H1 (cell line): ENCODE measurements at regions not wholly inside any gene's neighbourhood (a gene's known extent, or its start where the extent isn't known, plus 50 kb on each side); places are given as distances from the start of the nearest gene placed in this dataset.

Experiments
- CTCF ChIA-PET: fragments of 300-600 bp; sonication (Branson Sonifier 250); formaldehyde crosslinking; loops from one replicate; lab custom pipeline; 2021; ENCODE audit not compliant: partially characterized antibody; lab: Charles Lee
- POLR2A ChIA-PET: fragments of 300-600 bp; sonication (Branson Sonifier 250); formaldehyde crosslinking; loops from one replicate; lab custom pipeline; 2021; ENCODE audit warnings: inconsistent platforms; ENCODE audit not compliant: partially characterized antibody; lab: Charles Lee
- DNase-seq, 2 experiments: peaks; one replicate each; pipeline versions ENCODE4 v3.0.0 to v3.0.0-alpha.2; 2010 to 2022; ENCODE audit warnings: low spot score in 2 of 2, low read depth in 1 of 2, mixed read lengths in 1 of 2
- FAIRE-seq: peaks from 2 replicates; lab custom pipeline; 2011; peaks lifted over from hg19 to GRCh38; lab: Jason Lieb, UNC
- H2AFZ ChIP-seq: 2 replicates; pipeline ENCODE4 v1.8.1; 2012; ENCODE audit warnings: low read length, inconsistent platforms
- H2AK5ac ChIP-seq: 2 replicates; pipeline ENCODE4 v1.6.1; 2013; ENCODE audit warnings: low read depth, low read length
- H2BK120ac ChIP-seq: replicated peaks from 2 replicates; pipeline ENCODE3; 2013; ENCODE audit warnings: low read depth, low read length, inconsistent platforms
- H2BK12ac ChIP-seq: 2 replicates; pipeline ENCODE4 v1.6.1; 2013; ENCODE audit warnings: low read depth, low read length
- H2BK15ac ChIP-seq: 2 replicates; pipeline ENCODE4 v1.6.1; 2013; ENCODE audit warnings: low read length
- H2BK20ac ChIP-seq: 2 replicates; pipeline ENCODE4 v1.6.1; 2013; ENCODE audit warnings: low read length
- H2BK5ac ChIP-seq: 2 replicates; pipeline ENCODE4 v1.6.1; 2013; ENCODE audit warnings: low read depth, low read length
- H3K14ac ChIP-seq: 2 replicates; pipeline ENCODE4 v1.6.1; 2013; ENCODE audit warnings: inconsistent platforms; ENCODE audit not compliant: insufficient read length
- H3K18ac ChIP-seq: 2 replicates; pipeline ENCODE4 v1.6.1; 2013; ENCODE audit warnings: low read length; ENCODE audit errors: extremely low read depth
- H3K23ac ChIP-seq: 2 replicates; pipeline ENCODE4 v1.6.1; 2013; ENCODE audit warnings: inconsistent platforms; ENCODE audit not compliant: insufficient read length
- H3K23me2 ChIP-seq: 2 replicates; pipeline ENCODE4 v1.6.1; 2013; ENCODE audit warnings: low read depth, low read length
- H3K27ac ChIP-seq: 2 replicates; pipeline ENCODE4 v1.6.1; 2011; ENCODE audit warnings: low read depth, low read length, inconsistent platforms
- H3K27me3 ChIP-seq, 4 experiments: replicated peaks in 1 of 4; 1 replicate in 1 of 4; 2 replicates in 3 of 4; pipeline versions ENCODE4 v1.6.1 to v1.8.1; 2011 to 2013; ENCODE audit warnings: low read length in 3 of 4, mild to moderate bottlenecking in 3 of 4, inconsistent platforms in 2 of 4, mixed read lengths in 2 of 4, moderate library complexity in 1 of 4; ENCODE audit not compliant: control insufficient read depth in 3 of 4, insufficient read depth in 3 of 4; ENCODE audit errors: extremely low read depth in 1 of 4
- H3K36me3 ChIP-seq, 4 experiments: 2 replicates each; pipeline versions ENCODE4 v1.6.1 to v1.8.1; 2011 to 2013; ENCODE audit warnings: mild to moderate bottlenecking in 4 of 4, low read length in 3 of 4, moderate library complexity in 2 of 4, control low read depth in 1 of 4, inconsistent platforms in 1 of 4; ENCODE audit not compliant: insufficient read depth in 4 of 4, control insufficient read depth in 2 of 4
- H3K4ac ChIP-seq: replicated peaks from 2 replicates; pipeline ENCODE3; 2013; ENCODE audit warnings: low read length, low read depth, mixed read lengths, inconsistent platforms; ENCODE audit not compliant: insufficient read length
- H3K4me1 ChIP-seq, 4 experiments: replicated peaks in 1 of 4; 1 replicate in 1 of 4; 2 replicates in 3 of 4; pipeline versions ENCODE4 v1.6.1 to v1.8.1; 2011 to 2013; ENCODE audit warnings: low read length in 3 of 4, inconsistent platforms in 2 of 4, mixed read lengths in 1 of 4; ENCODE audit not compliant: insufficient read depth in 4 of 4, control insufficient read depth in 3 of 4
- H3K4me2 ChIP-seq, 2 experiments: 2 replicates each; pipeline versions ENCODE4 v1.6.1 to v1.8.1; 2011 to 2013; ENCODE audit warnings: low read depth in 2 of 2, low read length in 2 of 2, control low read depth in 1 of 2, inconsistent platforms in 1 of 2, mild to moderate bottlenecking in 1 of 2; ENCODE audit not compliant: insufficient read depth in 1 of 2
- H3K4me3 ChIP-seq, 4 experiments: fragments of 200-600, 300-600 bp in 1 of 4; sonication (generic), shearing (Covaris generic), sonication (Bioruptor Twin) in 1 of 4; 2 replicates each; pipeline versions ENCODE4 v1.5.1 to v1.8.1; 2011 to 2016; ENCODE audit warnings: low read length in 4 of 4, low read depth in 3 of 4, control low read depth in 2 of 4, inconsistent platforms in 2 of 4, mild to moderate bottlenecking in 2 of 4, mixed read lengths in 1 of 4, moderate library complexity in 1 of 4; ENCODE audit not compliant: insufficient read depth in 2 of 4; ENCODE audit errors: extremely low read depth in 1 of 4
- H3K56ac ChIP-seq: replicated peaks from 2 replicates; pipeline ENCODE3; 2013; ENCODE audit warnings: low read depth, mild to moderate bottlenecking, mixed read lengths, low read length, inconsistent platforms; ENCODE audit not compliant: insufficient read length
- H3K79me1 ChIP-seq: 2 replicates; pipeline ENCODE4 v1.6.1; 2013; ENCODE audit warnings: low read depth, low read length, control low read depth
- H3K79me2 ChIP-seq, 2 experiments: 2 replicates each; pipeline versions ENCODE4 v1.6.1 to v1.8.1; 2012 to 2013; ENCODE audit warnings: low read length in 2 of 2, mild to moderate bottlenecking in 2 of 2, inconsistent platforms in 1 of 2; ENCODE audit not compliant: insufficient read depth in 2 of 2, control insufficient read depth in 1 of 2
- H3K9ac ChIP-seq, 4 experiments: replicated peaks in 1 of 4; 1 replicate in 1 of 4; 2 replicates in 3 of 4; pipeline versions ENCODE4 v1.6.1 to v1.8.1; 2011 to 2013; ENCODE audit warnings: low read depth in 3 of 4, low read length in 3 of 4, control low read depth in 2 of 4, mild to moderate bottlenecking in 2 of 4, moderate library complexity in 2 of 4, inconsistent platforms in 1 of 4; ENCODE audit errors: extremely low read depth in 1 of 4
- H3K9me3 ChIP-seq, 2 experiments: 2 replicates each; pipeline versions ENCODE4 v1.6.1 to v1.8.1; 2012 to 2013; ENCODE audit warnings: mild to moderate bottlenecking in 2 of 2, moderate library complexity in 2 of 2, control low read depth in 1 of 2, inconsistent platforms in 1 of 2, low read depth in 1 of 2, low read length in 1 of 2, mixed read lengths in 1 of 2; ENCODE audit not compliant: insufficient read depth in 2 of 2
- H4K20me1 ChIP-seq, 2 experiments: replicated peaks in 1 of 2; 2 replicates each; pipeline versions ENCODE3 to v1.8.1; 2011 to 2013; ENCODE audit warnings: inconsistent platforms in 2 of 2, low read length in 2 of 2, mild to moderate bottlenecking in 1 of 2; ENCODE audit not compliant: insufficient read depth in 2 of 2, control insufficient read depth in 1 of 2
- H4K5ac ChIP-seq: 2 replicates; pipeline ENCODE4 v1.6.1; 2013; ENCODE audit warnings: low read length, low read depth, mixed read lengths, inconsistent platforms; ENCODE audit not compliant: insufficient read length
- H4K8ac ChIP-seq: 2 replicates; pipeline ENCODE4 v1.8.0; 2013; ENCODE audit warnings: mild to moderate bottlenecking, moderate library complexity, low read length, inconsistent platforms; ENCODE audit not compliant: insufficient read depth; ENCODE audit errors: extremely low read depth
- H4K91ac ChIP-seq: replicated peaks from 2 replicates; pipeline ENCODE3; 2013; ENCODE audit warnings: low read length, mixed read lengths, inconsistent platforms; ENCODE audit not compliant: insufficient read length
- CEBPB ChIP-seq: IDR thresholded peaks from 2 replicates; pipeline ENCODE4 v1.6.1; 2012; ENCODE audit warnings: low read depth, low read length
- CHD1 ChIP-seq: IDR thresholded peaks from 2 replicates; pipeline ENCODE4 v1.6.1; 2012; ENCODE audit warnings: low read depth, low read length, improper control_type of control experiment
- GABPA ChIP-seq: IDR thresholded peaks from 2 replicates; pipeline ENCODE4 v1.6.1; 2011; ENCODE audit warnings: mild to moderate bottlenecking, low read length, moderate library complexity, borderline replicate concordance; ENCODE audit not compliant: insufficient read depth
- MAX ChIP-seq: IDR thresholded peaks from 2 replicates; pipeline ENCODE4 v1.6.1; 2012; ENCODE audit warnings: inconsistent platforms
- NANOG ChIP-seq: IDR thresholded peaks from 2 replicates; pipeline ENCODE4 v1.6.1; 2011; ENCODE audit warnings: low read length, low read depth, mild to moderate bottlenecking, inconsistent platforms; ENCODE audit not compliant: insufficient read depth, poor library complexity, severe bottlenecking
- WGBS, 2 experiments: shearing (Covaris generic) in 1 of 2; methylation state at CpG; one replicate each; pipeline versions ENCODE4 v1.1.6 to v1.1.7; 2013 to 2015; ENCODE audit warnings: low lambda C conversion rate in 2 of 2, mixed read lengths in 2 of 2, inconsistent platforms in 1 of 2, low coverage in 1 of 2, missing lambda C conversion rate in 1 of 2; ENCODE audit not compliant: insufficient replicate concordance in 2 of 2, insufficient coverage in 1 of 2, insufficient read length in 1 of 2; ENCODE audit errors: extremely low coverage in 1 of 2, missing lambda C conversion rate in 1 of 2; 5-methylcytosine and 5-hydroxymethylcytosine counted together

- Histone ChIP-seq H3K18ac (0 out of 2 replicates have a peak overlapping the region, but pooled peaks have one; percentile 13), H3K4me3 (no peak overlapping the region), H4K5ac (no peak overlapping the region), H3K23me2 (no peaks in the 10 kb centered on the region; the same call in 1 of the 2 replicates), H3K27me3 (no peaks in the 10 kb centered on the region; a peak in 1 of 7 replicates), H3K4me1 (peaks cover 0 to 4% (median 0%) of the 10 kb centered on the region in 4 experiments; a peak in 1 of 7 replicates), H3K79me1 (no peaks in the 10 kb centered on the region), H4K8ac (no peak overlapping the region), H3K56ac (no peak overlapping the region), H3K14ac (no peak overlapping the region), H3K4ac (no peak overlapping the region), H2BK20ac (no peak overlapping the region), H2BK12ac (no peak overlapping the region)
- FAIRE-seq, result no peak
- CTCF ChIA-PET, result interaction anchor here (0.8 to 1.5 kb wide), 8 partner anchors 11 to 233 kb away, joined by 3 to 5 read pairs (median 4); no protein-coding TSS in a partner anchor
- TF ChIP-seq MAX, result no peak
- TF ChIP-seq CEBPB, result no peak
- TF ChIP-seq GABPA, result no peak
- no peak for TF ChIP-seq CHD1
- no peak for TF ChIP-seq NANOG
- TF ChIP-seq, all 59 proteins: peak for 0
- no peak overlapping the region for H2BK120ac ChIP-seq
- H2AK5ac ChIP-seq, result no peak overlapping the region; the same call in 1 of the 2 replicates
- H3K23ac ChIP-seq, result no peak overlapping the region
- no peaks in the 10 kb centered on the region for H3K79me2 ChIP-seq
- H4K91ac ChIP-seq, result no peak overlapping the region
- no peak overlapping the region for H2BK15ac ChIP-seq
- no peaks in the 10 kb centered on the region for H3K9me3 ChIP-seq
- no peaks in the 10 kb centered on the region for H4K20me1 ChIP-seq
- POLR2A ChIA-PET, result no interaction called here
- no peak overlapping the region for H3K4me2 ChIP-seq
- H2AFZ ChIP-seq, result 0 out of 2 replicates have a peak overlapping the region, but pooled peaks have one; percentile 66
- 0 out of 2 replicates have a peak overlapping the region, but pooled peaks have one; percentile 36 for H2BK5ac ChIP-seq
- no peak for DNase-seq
- H3K36me3 ChIP-seq, result no peaks in the 10 kb centered on the region
- no peak overlapping the region for H3K27ac ChIP-seq
- WGBS, 2 experiments, result 88% methylated on average over 5 of the region's 5 CpGs; no CpG with 5 or more reads in 1 of the 2 experiments
- no peak overlapping the region for H3K9ac ChIP-seq
These were observed 148.7 kb upstream of the ISX start for GRCh38 chr22:34917239-34917638.
